Naive thymus-derived CD4-positive, alpha-beta T cell (primary cell): ENCODE measurements at regions not wholly inside any gene's neighbourhood (a gene's known extent, or its start where the extent isn't known, plus 50 kb on each side); places are given as distances from the start of the nearest gene placed in this dataset.

Experiments
- ATAC-seq: fragments of 150-1000 bp; cut with Tn5 transposase; 2 replicates; pipeline ENCODE4 v1.10.0; 2021; ENCODE audit warnings: mild to moderate bottlenecking, moderate library complexity
- CTCF ChIA-PET: fragments of 350-600 bp; sonication (Branson Sonifier 250); formaldehyde crosslinking; loops from one replicate; lab custom pipeline; 2021; ENCODE audit warnings: antibody characterized with exemption; lab: Charles Lee
- POLR2A ChIA-PET: fragments of 350-600 bp; sonication (Branson Sonifier 250); formaldehyde crosslinking; loops from one replicate; lab custom pipeline; 2021; ENCODE audit warnings: antibody characterized with exemption, inconsistent platforms; lab: Charles Lee
- DNase-seq, 9 donors: peaks; one replicate each; pipeline versions ENCODE4 v3.0.0 to v3.0.0-alpha.2; 2020 to 2022; ENCODE audit warnings: mixed read lengths in 1 of 9
- H3K27ac ChIP-seq: one replicate; pipeline ENCODE4 v1.7.0; 2013; ENCODE audit warnings: mild to moderate bottlenecking, low read depth, low read length, moderate library complexity
- H3K27me3 ChIP-seq, 2 donors: one replicate each; pipeline ENCODE4 v1.7.0; 2013; ENCODE audit warnings: low read length in 2 of 2, mild to moderate bottlenecking in 2 of 2, moderate library complexity in 2 of 2; ENCODE audit not compliant: control insufficient read depth in 2 of 2, insufficient read depth in 2 of 2
- H3K36me3 ChIP-seq, 3 experiments: 1 replicate in 2 of 3; 2 replicates in 1 of 3; pipeline ENCODE4 v1.7.0; 2013; ENCODE audit warnings: low read length in 3 of 3, mild to moderate bottlenecking in 3 of 3, moderate library complexity in 1 of 3; ENCODE audit not compliant: insufficient read depth in 3 of 3, control insufficient read depth in 2 of 3
- H3K4me1 ChIP-seq, 2 donors: one replicate each; pipeline ENCODE4 v1.7.0; 2013; ENCODE audit warnings: low read length in 2 of 2, mild to moderate bottlenecking in 2 of 2, moderate library complexity in 1 of 2; ENCODE audit not compliant: control insufficient read depth in 2 of 2, insufficient read depth in 2 of 2
- H3K4me3 ChIP-seq: 2 replicates; pipeline ENCODE4 v1.7.0; 2013; ENCODE audit warnings: mild to moderate bottlenecking, low read length
- H3K9me3 ChIP-seq, 3 experiments: 1 replicate in 2 of 3; 2 replicates in 1 of 3; pipeline ENCODE4 v1.7.0; 2013; ENCODE audit warnings: low read length in 3 of 3; ENCODE audit not compliant: control insufficient read depth in 2 of 3
- H3K27ac Mint-ChIP-seq, 9 donors: one replicate each; pipeline ENCODE4 v1.8.0; 2020 to 2022; ENCODE audit warnings: mixed read lengths in 9 of 9, mild to moderate bottlenecking in 8 of 9, moderate library complexity in 5 of 9, inconsistent platforms in 2 of 9
- H3K27me3 Mint-ChIP-seq, 5 donors: one replicate each; pipeline ENCODE4 v1.8.0; 2021 to 2022; ENCODE audit warnings: mixed read lengths in 5 of 5, mild to moderate bottlenecking in 1 of 5
- H3K36me3 Mint-ChIP-seq, 5 donors: one replicate each; pipeline ENCODE4 v1.8.0; 2020 to 2022; ENCODE audit warnings: mixed read lengths in 5 of 5, mild to moderate bottlenecking in 3 of 5, inconsistent platforms in 1 of 5
- H3K4me1 Mint-ChIP-seq, 7 donors: one replicate each; pipeline ENCODE4 v1.8.0; 2020 to 2022; ENCODE audit warnings: mixed read lengths in 7 of 7, mild to moderate bottlenecking in 3 of 7, inconsistent platforms in 1 of 7
- H3K4me3 Mint-ChIP-seq, 10 donors: one replicate each; pipeline ENCODE4 v1.8.0; 2020 to 2022; ENCODE audit warnings: mild to moderate bottlenecking in 10 of 10, mixed read lengths in 10 of 10, moderate library complexity in 6 of 10, inconsistent platforms in 2 of 10
- H3K9me3 Mint-ChIP-seq, 11 donors: one replicate each; pipeline ENCODE4 v1.8.0; 2020 to 2022; ENCODE audit warnings: mixed read lengths in 11 of 11, mild to moderate bottlenecking in 4 of 11, inconsistent platforms in 1 of 11, moderate library complexity in 1 of 11
- intact Hi-C, 2 donors: fragments of 100-400 bp; cut with micrococcal nuclease; formaldehyde crosslinking; loops; one replicate each; pipeline ENCODE4 v1.15.1; 2023

GRCh38 chr22:34380532-34380931 lies 460.3 kb upstream of the LARGE1 start:
- Mint-ChIP-seq H3K9me3 (peaks cover 0 to 21% (median 5%) of the 10 kb centered on the region in 11 donors), H3K4me3 (no peak overlapping the region), H3K4me1 (no peaks in the 10 kb centered on the region), H3K27ac (no peak overlapping the region), H3K36me3 (no peaks in the 10 kb centered on the region), H3K27me3 (peaks cover 0 to 13% (median 0%) of the 10 kb centered on the region in 5 donors)
- Histone ChIP-seq H3K36me3 (no peaks in the 10 kb centered on the region), H3K27ac (no peak overlapping the region), H3K9me3 (no peaks in the 10 kb centered on the region), H3K27me3 (no peaks in the 10 kb centered on the region), H3K4me3 (no peak overlapping the region), H3K4me1 (no peaks in the 10 kb centered on the region)
- no peak for DNase-seq
- intact Hi-C loops: no loop called here
- ATAC-seq: no peak
- ChIA-PET POLR2A (no interaction called here), CTCF (no interaction called here)

- CTCF ChIA-PET: no interaction called here
- H3K9me3 ChIP-seq: no peaks in the 10 kb centered on the region
- Mint-ChIP-seq H3K9me3 (peaks cover 6 to 33% (median 20%) of the 10 kb centered on the region in 11 donors), H3K4me3 (no peak overlapping the region), H3K36me3 (peaks cover 0 to 7% (median 0%) of the 10 kb centered on the region in 5 donors), H3K27ac (no peak overlapping the region), H3K27me3 (peaks cover 0 to 8% (median 0%) of the 10 kb centered on the region in 5 donors), H3K4me1 (no peaks in the 10 kb centered on the region)
- no peaks in the 10 kb centered on the region for H3K27me3 ChIP-seq
- POLR2A ChIA-PET: no interaction called here
- no peak overlapping the region for H3K4me3 ChIP-seq
- intact Hi-C loops: no loop called here
- no peaks in the 10 kb centered on the region for H3K36me3 ChIP-seq
- ATAC-seq (no peak), DNase-seq (no peak)
- H3K27ac ChIP-seq: no peak overlapping the region
- no peaks in the 10 kb centered on the region for H3K4me1 ChIP-seq
Measured at GRCh38 chr22:34390400-34390799, 470.1 kb upstream of the LARGE1 start.

- no peaks in the 10 kb centered on the region for H3K36me3 Mint-ChIP-seq
- peaks cover 0 to under 1% (median 0%) of the 10 kb centered on the region in 5 donors for H3K27me3 Mint-ChIP-seq
- no peaks in the 10 kb centered on the region for H3K4me1 ChIP-seq
- H3K27me3 ChIP-seq: no peaks in the 10 kb centered on the region
- intact Hi-C loops: no loop called here
- H3K27ac ChIP-seq: no peak overlapping the region
- no peaks in the 10 kb centered on the region for H3K4me1 Mint-ChIP-seq
- no peak overlapping the region for H3K4me3 Mint-ChIP-seq
- POLR2A ChIA-PET: no interaction called here
- peaks cover 6 to 27% (median 14%) of the 10 kb centered on the region in 11 donors for H3K9me3 Mint-ChIP-seq
- CTCF ChIA-PET: no interaction called here
- no peak overlapping the region for H3K4me3 ChIP-seq
- no peak overlapping the region for H3K27ac Mint-ChIP-seq
- no peak for ATAC-seq
- no peaks in the 10 kb centered on the region for H3K9me3 ChIP-seq
- DNase-seq: no peak
- H3K36me3 ChIP-seq: no peaks in the 10 kb centered on the region
Measured at GRCh38 chr22:34395370-34395769, 475.1 kb upstream of the LARGE1 start.

GRCh38 chr22:34403667-34404066 lies 483.4 kb upstream of the LARGE1 start:
- H3K27ac Mint-ChIP-seq: no peak overlapping the region
- H3K4me3 Mint-ChIP-seq: no peak overlapping the region
- CTCF ChIA-PET: no interaction called here

GRCh38 chr22:34410111-34410510 lies 489.8 kb upstream of the LARGE1 start:
- intact Hi-C loops: no loop called here
- Mint-ChIP-seq H3K4me1 (no peaks in the 10 kb centered on the region), H3K27ac (no peak overlapping the region), H3K4me3 (no peak overlapping the region), H3K27me3 (peaks cover 0 to 19% (median 0%) of the 10 kb centered on the region in 5 donors), H3K36me3 (no peaks in the 10 kb centered on the region), H3K9me3 (peaks cover 0 to 14% (median 2%) of the 10 kb centered on the region in 11 donors)
- POLR2A ChIA-PET: no interaction called here
- no peaks in the 10 kb centered on the region for H3K27me3 ChIP-seq
- ATAC-seq (no peak), DNase-seq (no peak)
- no peaks in the 10 kb centered on the region for H3K4me1 ChIP-seq
- CTCF ChIA-PET: no interaction called here
- H3K4me3 ChIP-seq: no peak overlapping the region
- H3K27ac ChIP-seq: no peak overlapping the region
- H3K9me3 ChIP-seq: no peaks in the 10 kb centered on the region
- H3K36me3 ChIP-seq: no peaks in the 10 kb centered on the region

More at GRCh38 chr22:34403667-34404066, 483.4 kb upstream of the LARGE1 start:
- ATAC-seq: no peak
- Mint-ChIP-seq H3K36me3 (no peaks in the 10 kb centered on the region), H3K4me1 (no peaks in the 10 kb centered on the region), H3K9me3 (peaks cover 0 to 25% (median 6%) of the 10 kb centered on the region in 11 donors), H3K27me3 (peaks cover 0 to 18% (median 0%) of the 10 kb centered on the region in 5 donors)
- Histone ChIP-seq H3K4me3 (no peak overlapping the region), H3K27ac (no peak overlapping the region), H3K9me3 (no peaks in the 10 kb centered on the region), H3K4me1 (no peaks in the 10 kb centered on the region), H3K27me3 (no peaks in the 10 kb centered on the region), H3K36me3 (no peaks in the 10 kb centered on the region)
- no peak for DNase-seq
- POLR2A ChIA-PET: no interaction called here
- intact Hi-C loops: no loop called here

- Mint-ChIP-seq H3K27ac (no peak overlapping the region), H3K27me3 (peaks cover 0 to 5% (median 0%) of the 10 kb centered on the region in 5 donors), H3K36me3 (no peaks in the 10 kb centered on the region), H3K4me1 (no peaks in the 10 kb centered on the region), H3K9me3 (peaks cover 0 to 19% (median 4%) of the 10 kb centered on the region in 11 donors), H3K4me3 (no peak overlapping the region)
- H3K4me3 ChIP-seq: no peak overlapping the region
- H3K27ac ChIP-seq: no peak overlapping the region
- ATAC-seq (no peak), DNase-seq (peak in 1 of 9 donors; percentile 19)
- H3K36me3 ChIP-seq: no peaks in the 10 kb centered on the region
- H3K9me3 ChIP-seq: no peaks in the 10 kb centered on the region
- POLR2A ChIA-PET: no interaction called here
- intact Hi-C loops: no loop called here
- CTCF ChIA-PET: interaction anchor here (0.5 kb wide), 1 partner anchor 189 kb away, joined by 3 read pairs; no protein-coding TSS in a partner anchor
- H3K4me1 ChIP-seq: no peaks in the 10 kb centered on the region
- H3K27me3 ChIP-seq: no peaks in the 10 kb centered on the region
Measured at GRCh38 chr22:34414467-34415440, 494.5 kb upstream of the LARGE1 start.
